ENCODE measurements at regions not wholly inside any gene's neighbourhood (a gene's known extent, or its start where the extent isn't known, plus 50 kb on each side); places are given as distances from the start of the nearest gene placed in this dataset.

GRCh38 chr13:67986234-67986633 lies 756.1 kb upstream of the PCDH9 start:
- CTCF ChIA-PET: interaction anchor here (1.1 kb wide), 1 partner anchor 46 kb away, joined by 3 read pairs; no protein-coding TSS in a partner anchor
- intact Hi-C loops (cut with micrococcal nuclease; ENCODE audit: unreplicated experiment) (no loop called here), in situ Hi-C loops (cut with MboI) (no loop called here)
- Histone ChIP-seq H4K20me1 (ENCODE audit: control insufficient read depth, insufficient read depth) (no peaks in the 10 kb centered on the region), H3K36me3 (ENCODE audit: control insufficient read depth in 2 of 2, insufficient read depth in 2 of 2, low read length in 1 of 2) (no peaks in the 10 kb centered on the region), H3K79me2 (ENCODE audit: control insufficient read depth, insufficient read depth, low read length) (no peaks in the 10 kb centered on the region), H3K4me3 (no peak overlapping the region), H3K27me3 (replicated peaks in 1 of 2; ENCODE audit: control insufficient read depth in 2 of 2, insufficient read depth in 2 of 2, low read length in 1 of 2) (no peaks in the 10 kb centered on the region), H3K9ac (ENCODE audit: control insufficient read depth, insufficient read depth, low read length) (no peak overlapping the region), H3K27ac (ENCODE audit: control insufficient read depth, insufficient read depth) (no peak overlapping the region), H3K9me3 (replicated peaks; ENCODE audit: control insufficient read depth, insufficient read depth, low read length) (no peaks in the 10 kb centered on the region), H2AFZ (ENCODE audit: control insufficient read depth, low read depth, low read length) (no peak overlapping the region), H3K4me2 (ENCODE audit: control insufficient read depth, insufficient read depth) (no peak overlapping the region), H3K4me1 (ENCODE audit: control insufficient read depth, insufficient read depth, low read length) (no peaks in the 10 kb centered on the region)
- BruUV-seq (replicated peaks): no TSS peak
- FAIRE-seq (no peak), ATAC-seq (no peak), DNase-seq (ENCODE audit: low read depth, low spot score) (no peak)
- TF ChIP-seq CREM (IDR thresholded peaks at IDR 0.05; ENCODE audit: low read depth): no peak
- no peak for TF ChIP-seq RB1 (IDR thresholded peaks at IDR 0.05; ENCODE audit: borderline replicate concordance)
- TF ChIP-seq YBX1 (IDR thresholded peaks at IDR 0.05): no peak
- no peak for TF ChIP-seq ASH2L (IDR thresholded peaks at IDR 0.05; ENCODE audit: borderline replicate concordance, low read depth)
- TF ChIP-seq ZNF274 (IDR thresholded peaks at IDR 0.05; ENCODE audit: insufficient read depth, insufficient read length): no peak
- no peak for TF ChIP-seq NR2C1 (IDR thresholded peaks at IDR 0.05)
- TF ChIP-seq ZBTB33 (IDR thresholded peaks at IDR 0.05): no peak
- TF ChIP-seq EZH2 (IDR thresholded peaks at IDR 0.05; ENCODE audit: borderline replicate concordance, control insufficient read depth, low read depth, low read length): no peak
- TF ChIP-seq GATAD2B (conservative IDR thresholded peaks at IDR 0.05; ENCODE audit: low read depth): no peak
- no peak for TF ChIP-seq ZBTB11 (CRISPR knock-in tag; IDR thresholded peaks at IDR 0.05)
- no peak for TF ChIP-seq RELA (IDR thresholded peaks at IDR 0.05; ENCODE audit: borderline replicate concordance, partially characterized antibody)
- TF ChIP-seq CHD2 (IDR thresholded peaks at IDR 0.05; ENCODE audit: borderline replicate concordance, low read depth, low read length): no peak
- POLR2A ChIA-PET: no interaction called here
- RAD21 ChIA-PET (ENCODE audit: unreplicated experiment): no interaction called here
- WGBS (ENCODE audit: insufficient coverage, insufficient replicate concordance, low lambda C conversion rate, missing lambda C conversion rate): 0% methylated on average over 1 of the region's 1 CpG
- SMC1A ChIA-PET (ENCODE audit: uncharacterized antibody, unreplicated experiment): no interaction called here
